ENCODE measurements at regions not wholly inside any gene's neighbourhood (a gene's known extent, or its start where the extent isn't known, plus 50 kb on each side); places are given as distances from the start of the nearest gene placed in this dataset.

DNA sequence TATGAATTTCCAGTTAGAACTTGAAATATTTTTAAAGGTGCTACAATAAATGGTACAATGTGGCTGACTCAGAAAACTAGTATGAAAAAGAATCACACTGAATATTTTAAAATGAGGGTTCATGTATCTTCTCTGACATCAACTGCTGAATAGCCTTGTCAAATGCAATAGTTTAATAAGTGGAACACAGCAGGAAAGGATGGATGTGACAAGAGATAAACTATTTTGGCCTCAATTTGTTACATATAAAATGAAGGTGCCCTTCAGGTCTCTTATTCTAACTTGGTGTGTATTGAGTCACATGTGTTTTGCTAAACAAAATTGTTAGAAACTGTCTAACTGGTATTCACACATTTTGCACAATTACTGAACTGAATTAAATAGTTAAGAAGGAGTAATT, 1018.4 kb upstream of the PCDH20 start:
- Histone ChIP-seq H3K9me3 (no peaks in the 10 kb centered on the region), H3K27ac (no peak overlapping the region), H3K27me3 (replicated peaks; ENCODE audit: insufficient read depth) (no peaks in the 10 kb centered on the region), H3K4me3 (no peak overlapping the region), H3K4me1 (replicated peaks) (no peaks in the 10 kb centered on the region), H3K36me3 (no peaks in the 10 kb centered on the region)
- intact Hi-C loops (cut with DNase I): no loop called here
- DNase-seq (ENCODE audit: low spot score): no peak
- no peak for TF ChIP-seq CTCF (IDR thresholded peaks at IDR 0.05)
- TF ChIP-seq POLR2A (IDR thresholded peaks at IDR 0.05): no peak
- TF ChIP-seq POLR2AphosphoS5 (IDR thresholded peaks at IDR 0.05): no peak

GRCh38 chr13:62433660-62434059, 1018.0 kb upstream of the PCDH20 start:
- no peak for DNase-seq (ENCODE audit: low spot score)
- Histone ChIP-seq H3K4me3 (no peak overlapping the region), H3K4me1 (replicated peaks) (no peaks in the 10 kb centered on the region), H3K27ac (no peak overlapping the region), H3K9me3 (no peaks in the 10 kb centered on the region), H3K27me3 (replicated peaks; ENCODE audit: insufficient read depth) (no peaks in the 10 kb centered on the region), H3K36me3 (no peaks in the 10 kb centered on the region)
- intact Hi-C loops (cut with DNase I): no loop called here
- TF ChIP-seq POLR2AphosphoS5 (IDR thresholded peaks at IDR 0.05) (no peak), CTCF (IDR thresholded peaks at IDR 0.05) (no peak), POLR2A (IDR thresholded peaks at IDR 0.05) (no peak)

DNA sequence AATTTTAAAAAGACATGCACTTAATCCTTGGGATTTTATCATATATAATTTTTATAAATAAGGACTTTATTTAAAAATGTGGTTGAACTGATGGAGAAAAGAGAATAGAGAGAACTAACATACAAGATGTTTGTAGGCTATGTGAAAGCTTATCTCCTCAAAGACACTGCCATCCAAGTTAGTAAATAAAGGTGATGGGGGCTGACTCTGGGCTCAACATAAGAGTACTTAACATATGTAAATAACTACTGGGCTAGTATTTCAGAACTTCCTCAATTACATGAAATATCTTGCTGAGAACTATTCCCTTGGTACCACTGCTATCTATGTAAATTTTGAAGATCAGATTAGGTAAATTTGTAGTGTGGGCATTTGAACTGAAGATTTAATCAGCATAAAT, 1017.3 kb upstream of the PCDH20 start:
- Histone ChIP-seq H3K4me1 (replicated peaks) (no peaks in the 10 kb centered on the region), H3K4me3 (no peak overlapping the region), H3K36me3 (no peaks in the 10 kb centered on the region), H3K9me3 (no peaks in the 10 kb centered on the region), H3K27me3 (replicated peaks; ENCODE audit: insufficient read depth) (no peaks in the 10 kb centered on the region), H3K27ac (no peak overlapping the region)
- DNase-seq (ENCODE audit: low spot score): no peak
- no peak for TF ChIP-seq POLR2AphosphoS5 (IDR thresholded peaks at IDR 0.05)
- TF ChIP-seq CTCF (IDR thresholded peaks at IDR 0.05): no peak
- no peak for TF ChIP-seq POLR2A (IDR thresholded peaks at IDR 0.05)
- intact Hi-C loops (cut with DNase I): no loop called here

GRCh38 chr13:62432295-62432694, 1016.6 kb upstream of the PCDH20 start:
- intact Hi-C loops (cut with DNase I): no loop called here

DNA sequence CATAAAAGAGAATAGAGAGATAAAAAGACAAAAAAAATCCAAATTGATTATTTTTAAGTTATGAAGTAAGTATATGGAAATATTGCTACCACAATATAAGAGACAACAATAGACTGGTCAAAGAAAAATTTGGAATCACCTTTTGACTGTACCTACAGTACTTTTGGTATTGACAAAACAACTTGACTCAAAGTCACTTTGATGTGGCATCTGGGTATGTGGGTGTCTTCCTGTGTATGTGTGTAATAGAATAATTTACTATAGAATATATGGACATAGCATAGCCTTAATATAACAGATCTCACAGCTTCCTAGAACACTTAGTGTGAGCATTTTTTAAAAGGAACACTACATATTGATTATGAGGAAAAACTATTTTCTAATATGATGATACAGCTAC, 1016.2 kb upstream of the PCDH20 start:
- Histone ChIP-seq H3K4me1 (replicated peaks) (no peaks in the 10 kb centered on the region), H3K36me3 (no peaks in the 10 kb centered on the region), H3K27ac (no peak overlapping the region), H3K4me3 (no peak overlapping the region), H3K9me3 (no peaks in the 10 kb centered on the region), H3K27me3 (replicated peaks; ENCODE audit: insufficient read depth) (no peaks in the 10 kb centered on the region)
- no peak for DNase-seq (ENCODE audit: low spot score)
- intact Hi-C loops (cut with DNase I): no loop called here
- TF ChIP-seq POLR2A (IDR thresholded peaks at IDR 0.05): no peak
- TF ChIP-seq POLR2AphosphoS5 (IDR thresholded peaks at IDR 0.05): no peak
- TF ChIP-seq CTCF (IDR thresholded peaks at IDR 0.05): no peak

More at GRCh38 chr13:62432295-62432694, 1016.6 kb upstream of the PCDH20 start:
- H3K27ac ChIP-seq: no peak overlapping the region
- TF ChIP-seq POLR2AphosphoS5 (IDR thresholded peaks at IDR 0.05): no peak
- no peak for TF ChIP-seq POLR2A (IDR thresholded peaks at IDR 0.05)
- no peak for TF ChIP-seq CTCF (IDR thresholded peaks at IDR 0.05)
- no peaks in the 10 kb centered on the region for H3K4me1 ChIP-seq (replicated peaks)
- no peaks in the 10 kb centered on the region for H3K36me3 ChIP-seq
- DNase-seq (ENCODE audit: low spot score): no peak
- 73% methylated on average over 1 of the region's 1 CpG for WGBS
- H3K27me3 ChIP-seq (replicated peaks; ENCODE audit: insufficient read depth): no peaks in the 10 kb centered on the region
- H3K4me3 ChIP-seq: no peak overlapping the region
- H3K9me3 ChIP-seq: no peaks in the 10 kb centered on the region

Data from prostate gland (tissue), 2 donors.